Stimulated activated CD4-positive, alpha-beta T cell treated with anti-CD3 and anti-CD28 coated beads, TNF-alpha, amount 100 ng/mL, for 48 hours (primary cell): ENCODE measurements at regions not wholly inside any gene's neighbourhood (a gene's known extent, or its start where the extent isn't known, plus 50 kb on each side); places are given as distances from the start of the nearest gene placed in this dataset.

Experiments used
- DNase-seq, 3 donors: peaks; one replicate each; pipeline ENCODE4 v3.0.0-alpha.2; 2020; ENCODE audit warnings: low read depth in 3 of 3

- DNase-seq, result no peak
These were observed 377.1 kb downstream of the TNS1 start for GRCh38 chr2:217625557-217626169.

- no peak for DNase-seq
These were observed 379.4 kb downstream of the TNS1 start for GRCh38 chr2:217623281-217623912.

GRCh38 chr2:217622205-217623060, 380.4 kb downstream of the TNS1 start:
- no peak for DNase-seq

- DNase-seq, result no peak
These were observed 381.4 kb downstream of the TNS1 start for GRCh38 chr2:217621391-217621801.

- DNase-seq, result no peak
These were observed 384.1 kb downstream of the TNS1 start for GRCh38 chr2:217618744-217619143.

GRCh38 chr2:217617616-217618022, 385.2 kb downstream of the TNS1 start:
- no peak for DNase-seq

GRCh38 chr2:217616936-217617335, 385.9 kb downstream of the TNS1 start:
- no peak for DNase-seq

GRCh38 chr2:217615171-217615570, 387.6 kb downstream of the TNS1 start:
- no peak for DNase-seq

- no peak for DNase-seq
These were observed 388.3 kb downstream of the TNS1 start for GRCh38 chr2:217614498-217614897.

- no peak for DNase-seq
These were observed 388.7 kb downstream of the TNS1 start for GRCh38 chr2:217614096-217614495.

GRCh38 chr2:217612920-217613319, 389.9 kb downstream of the TNS1 start:
- DNase-seq, result no peak

- no peak for DNase-seq
These were observed 390.6 kb downstream of the TNS1 start for GRCh38 chr2:217612211-217612610.

GRCh38 chr2:217611626-217612127, 391.1 kb downstream of the TNS1 start:
- no peak for DNase-seq

- peak in 1 of 3 donors; percentile 5 for DNase-seq
These were observed 391.7 kb downstream of the TNS1 start for GRCh38 chr2:217611056-217611455.

- peak; percentile 14 to 59 (median 59) for DNase-seq
These were observed 392.4 kb downstream of the TNS1 start for GRCh38 chr2:217610401-217610814.

GRCh38 chr2:217609952-217610351, 392.8 kb downstream of the TNS1 start:
- no peak for DNase-seq

- DNase-seq, result no peak
These were observed 396.5 kb downstream of the TNS1 start for GRCh38 chr2:217606296-217606695.

GRCh38 chr2:217604527-217605194, 398.1 kb downstream of the TNS1 start:
- no peak for DNase-seq

GRCh38 chr2:217601601-217602000, 401.2 kb downstream of the TNS1 start:
- no peak for DNase-seq

GRCh38 chr2:217599906-217600305, 402.9 kb downstream of the TNS1 start:
- no peak for DNase-seq

GRCh38 chr2:217597681-217598080, 405.1 kb downstream of the TNS1 start:
- no peak for DNase-seq

GRCh38 chr2:217597145-217597544, 405.6 kb downstream of the TNS1 start:
- DNase-seq, result no peak
